H1 (cell line): ENCODE measurements at regions not wholly inside any gene's neighbourhood (a gene's known extent, or its start where the extent isn't known, plus 50 kb on each side); places are given as distances from the start of the nearest gene placed in this dataset.

Experiments
- CTCF ChIA-PET: fragments of 300-600 bp; sonication (Branson Sonifier 250); formaldehyde crosslinking; loops from one replicate; lab custom pipeline; 2021; ENCODE audit not compliant: partially characterized antibody; lab: Charles Lee
- POLR2A ChIA-PET: fragments of 300-600 bp; sonication (Branson Sonifier 250); formaldehyde crosslinking; loops from one replicate; lab custom pipeline; 2021; ENCODE audit warnings: inconsistent platforms; ENCODE audit not compliant: partially characterized antibody; lab: Charles Lee
- DNase-seq, 2 experiments: peaks; one replicate each; pipeline versions ENCODE4 v3.0.0 to v3.0.0-alpha.2; 2010 to 2022; ENCODE audit warnings: low spot score in 2 of 2, low read depth in 1 of 2, mixed read lengths in 1 of 2
- FAIRE-seq: peaks from 2 replicates; lab custom pipeline; 2011; peaks lifted over from hg19 to GRCh38; lab: Jason Lieb, UNC
- H2AFZ ChIP-seq: 2 replicates; pipeline ENCODE4 v1.8.1; 2012; ENCODE audit warnings: low read length, inconsistent platforms
- H2AK5ac ChIP-seq: 2 replicates; pipeline ENCODE4 v1.6.1; 2013; ENCODE audit warnings: low read depth, low read length
- H2BK120ac ChIP-seq: replicated peaks from 2 replicates; pipeline ENCODE3; 2013; ENCODE audit warnings: low read depth, low read length, inconsistent platforms
- H2BK12ac ChIP-seq: 2 replicates; pipeline ENCODE4 v1.6.1; 2013; ENCODE audit warnings: low read depth, low read length
- H2BK15ac ChIP-seq: 2 replicates; pipeline ENCODE4 v1.6.1; 2013; ENCODE audit warnings: low read length
- H2BK20ac ChIP-seq: 2 replicates; pipeline ENCODE4 v1.6.1; 2013; ENCODE audit warnings: low read length
- H2BK5ac ChIP-seq: 2 replicates; pipeline ENCODE4 v1.6.1; 2013; ENCODE audit warnings: low read depth, low read length
- H3K14ac ChIP-seq: 2 replicates; pipeline ENCODE4 v1.6.1; 2013; ENCODE audit warnings: inconsistent platforms; ENCODE audit not compliant: insufficient read length
- H3K18ac ChIP-seq: 2 replicates; pipeline ENCODE4 v1.6.1; 2013; ENCODE audit warnings: low read length; ENCODE audit errors: extremely low read depth
- H3K23ac ChIP-seq: 2 replicates; pipeline ENCODE4 v1.6.1; 2013; ENCODE audit warnings: inconsistent platforms; ENCODE audit not compliant: insufficient read length
- H3K23me2 ChIP-seq: 2 replicates; pipeline ENCODE4 v1.6.1; 2013; ENCODE audit warnings: low read depth, low read length
- H3K27ac ChIP-seq: 2 replicates; pipeline ENCODE4 v1.6.1; 2011; ENCODE audit warnings: low read depth, low read length, inconsistent platforms
- H3K27me3 ChIP-seq, 4 experiments: replicated peaks in 1 of 4; 1 replicate in 1 of 4; 2 replicates in 3 of 4; pipeline versions ENCODE4 v1.6.1 to v1.8.1; 2011 to 2013; ENCODE audit warnings: low read length in 3 of 4, mild to moderate bottlenecking in 3 of 4, inconsistent platforms in 2 of 4, mixed read lengths in 2 of 4, moderate library complexity in 1 of 4; ENCODE audit not compliant: control insufficient read depth in 3 of 4, insufficient read depth in 3 of 4; ENCODE audit errors: extremely low read depth in 1 of 4
- H3K36me3 ChIP-seq, 4 experiments: 2 replicates each; pipeline versions ENCODE4 v1.6.1 to v1.8.1; 2011 to 2013; ENCODE audit warnings: mild to moderate bottlenecking in 4 of 4, low read length in 3 of 4, moderate library complexity in 2 of 4, control low read depth in 1 of 4, inconsistent platforms in 1 of 4; ENCODE audit not compliant: insufficient read depth in 4 of 4, control insufficient read depth in 2 of 4
- H3K4ac ChIP-seq: replicated peaks from 2 replicates; pipeline ENCODE3; 2013; ENCODE audit warnings: low read length, low read depth, mixed read lengths, inconsistent platforms; ENCODE audit not compliant: insufficient read length
- H3K4me1 ChIP-seq, 4 experiments: replicated peaks in 1 of 4; 1 replicate in 1 of 4; 2 replicates in 3 of 4; pipeline versions ENCODE4 v1.6.1 to v1.8.1; 2011 to 2013; ENCODE audit warnings: low read length in 3 of 4, inconsistent platforms in 2 of 4, mixed read lengths in 1 of 4; ENCODE audit not compliant: insufficient read depth in 4 of 4, control insufficient read depth in 3 of 4
- H3K4me2 ChIP-seq, 2 experiments: 2 replicates each; pipeline versions ENCODE4 v1.6.1 to v1.8.1; 2011 to 2013; ENCODE audit warnings: low read depth in 2 of 2, low read length in 2 of 2, control low read depth in 1 of 2, inconsistent platforms in 1 of 2, mild to moderate bottlenecking in 1 of 2; ENCODE audit not compliant: insufficient read depth in 1 of 2
- H3K4me3 ChIP-seq, 4 experiments: fragments of 200-600, 300-600 bp in 1 of 4; sonication (generic), shearing (Covaris generic), sonication (Bioruptor Twin) in 1 of 4; 2 replicates each; pipeline versions ENCODE4 v1.5.1 to v1.8.1; 2011 to 2016; ENCODE audit warnings: low read length in 4 of 4, low read depth in 3 of 4, control low read depth in 2 of 4, inconsistent platforms in 2 of 4, mild to moderate bottlenecking in 2 of 4, mixed read lengths in 1 of 4, moderate library complexity in 1 of 4; ENCODE audit not compliant: insufficient read depth in 2 of 4; ENCODE audit errors: extremely low read depth in 1 of 4
- H3K56ac ChIP-seq: replicated peaks from 2 replicates; pipeline ENCODE3; 2013; ENCODE audit warnings: low read depth, mild to moderate bottlenecking, mixed read lengths, low read length, inconsistent platforms; ENCODE audit not compliant: insufficient read length
- H3K79me1 ChIP-seq: 2 replicates; pipeline ENCODE4 v1.6.1; 2013; ENCODE audit warnings: low read depth, low read length, control low read depth
- H3K79me2 ChIP-seq, 2 experiments: 2 replicates each; pipeline versions ENCODE4 v1.6.1 to v1.8.1; 2012 to 2013; ENCODE audit warnings: low read length in 2 of 2, mild to moderate bottlenecking in 2 of 2, inconsistent platforms in 1 of 2; ENCODE audit not compliant: insufficient read depth in 2 of 2, control insufficient read depth in 1 of 2
- H3K9ac ChIP-seq, 4 experiments: replicated peaks in 1 of 4; 1 replicate in 1 of 4; 2 replicates in 3 of 4; pipeline versions ENCODE4 v1.6.1 to v1.8.1; 2011 to 2013; ENCODE audit warnings: low read depth in 3 of 4, low read length in 3 of 4, control low read depth in 2 of 4, mild to moderate bottlenecking in 2 of 4, moderate library complexity in 2 of 4, inconsistent platforms in 1 of 4; ENCODE audit errors: extremely low read depth in 1 of 4
- H3K9me3 ChIP-seq, 2 experiments: 2 replicates each; pipeline versions ENCODE4 v1.6.1 to v1.8.1; 2012 to 2013; ENCODE audit warnings: mild to moderate bottlenecking in 2 of 2, moderate library complexity in 2 of 2, control low read depth in 1 of 2, inconsistent platforms in 1 of 2, low read depth in 1 of 2, low read length in 1 of 2, mixed read lengths in 1 of 2; ENCODE audit not compliant: insufficient read depth in 2 of 2
- H4K20me1 ChIP-seq, 2 experiments: replicated peaks in 1 of 2; 2 replicates each; pipeline versions ENCODE3 to v1.8.1; 2011 to 2013; ENCODE audit warnings: inconsistent platforms in 2 of 2, low read length in 2 of 2, mild to moderate bottlenecking in 1 of 2; ENCODE audit not compliant: insufficient read depth in 2 of 2, control insufficient read depth in 1 of 2
- H4K5ac ChIP-seq: 2 replicates; pipeline ENCODE4 v1.6.1; 2013; ENCODE audit warnings: low read length, low read depth, mixed read lengths, inconsistent platforms; ENCODE audit not compliant: insufficient read length
- H4K8ac ChIP-seq: 2 replicates; pipeline ENCODE4 v1.8.0; 2013; ENCODE audit warnings: mild to moderate bottlenecking, moderate library complexity, low read length, inconsistent platforms; ENCODE audit not compliant: insufficient read depth; ENCODE audit errors: extremely low read depth
- H4K91ac ChIP-seq: replicated peaks from 2 replicates; pipeline ENCODE3; 2013; ENCODE audit warnings: low read length, mixed read lengths, inconsistent platforms; ENCODE audit not compliant: insufficient read length
- BACH1 ChIP-seq: IDR thresholded peaks from 2 replicates; pipeline ENCODE4 v1.6.1; 2012; ENCODE audit warnings: low read length, improper control_type of control experiment
- NRF1 ChIP-seq: IDR thresholded peaks from 2 replicates; pipeline ENCODE4 v1.6.1; 2011; ENCODE audit warnings: mild to moderate bottlenecking, low read depth, low read length, improper control_type of control experiment
- WGBS, 2 experiments: shearing (Covaris generic) in 1 of 2; methylation state at CpG; one replicate each; pipeline versions ENCODE4 v1.1.6 to v1.1.7; 2013 to 2015; ENCODE audit warnings: low lambda C conversion rate in 2 of 2, mixed read lengths in 2 of 2, inconsistent platforms in 1 of 2, low coverage in 1 of 2, missing lambda C conversion rate in 1 of 2; ENCODE audit not compliant: insufficient replicate concordance in 2 of 2, insufficient coverage in 1 of 2, insufficient read length in 1 of 2; ENCODE audit errors: extremely low coverage in 1 of 2, missing lambda C conversion rate in 1 of 2; 5-methylcytosine and 5-hydroxymethylcytosine counted together

- H3K4me3 ChIP-seq, result no peak overlapping the region
- no peaks in the 10 kb centered on the region for H3K79me1 ChIP-seq
- H3K14ac ChIP-seq, result no peak overlapping the region
- no peaks in the 10 kb centered on the region for H3K79me2 ChIP-seq
- POLR2A ChIA-PET, result no interaction called here
- H3K9me3 ChIP-seq, result no peaks in the 10 kb centered on the region
- 0 out of 2 replicates have a peak overlapping the region, but pooled peaks have one; percentile 7 for H2AK5ac ChIP-seq
- peak overlapping the region; percentile 9 to 10; a peak in 1 of 4 replicates for H3K4me2 ChIP-seq
- peak overlapping the region; percentile 4; the same call in 1 of the 2 replicates for H4K8ac ChIP-seq
- 0 out of 2 replicates have a peak overlapping the region, but pooled peaks have one; percentile 12 for H2BK5ac ChIP-seq
- no peak overlapping the region for H4K91ac ChIP-seq
- peaks cover 0 to 5% (median 3%) of the 10 kb centered on the region in 4 experiments; a peak in 4 of 7 replicates for H3K27me3 ChIP-seq
- peaks cover 2 to 12% (median 9%) of the 10 kb centered on the region in 4 experiments for H3K4me1 ChIP-seq
- no peak overlapping the region for H3K23ac ChIP-seq
- no peak overlapping the region for H2BK12ac ChIP-seq
- no peak overlapping the region for H3K9ac ChIP-seq
- no peak overlapping the region for H3K27ac ChIP-seq
- no peak overlapping the region; the same call in 1 of the 2 replicates for H3K18ac ChIP-seq
- no peak overlapping the region for H2BK120ac ChIP-seq
- H4K20me1 ChIP-seq, result no peaks in the 10 kb centered on the region
- H4K5ac ChIP-seq, result no peak overlapping the region
- H2BK15ac ChIP-seq, result peak overlapping the region; percentile 40; the same call in 1 of the 2 replicates
- no peak overlapping the region for H3K56ac ChIP-seq
- FAIRE-seq, result no peak
- H2AFZ ChIP-seq, result peak overlapping the region; percentile 27; the same call in 1 of the 2 replicates
- no peak for DNase-seq
- CTCF ChIA-PET, result no interaction called here
- no peak overlapping the region for H3K4ac ChIP-seq
- TF ChIP-seq NRF1, result no peak
- TF ChIP-seq BACH1, result 0 out of 2 replicates have a peak, but pooled peaks have one; percentile 16
- H3K23me2 ChIP-seq, result no peaks in the 10 kb centered on the region
- no peaks in the 10 kb centered on the region for H3K36me3 ChIP-seq
- H2BK20ac ChIP-seq, result no peak overlapping the region
- WGBS, 2 experiments, result 59% methylated on average over 11 of the region's 11 CpGs; no CpG with 5 or more reads in 1 of the 2 experiments
Measured at GRCh38 chr6:4287811-4288244, 152.5 kb upstream of the ECI2 start.
